Uterus (tissue), 2 donors: ENCODE measurements at regions not wholly inside any gene's neighbourhood (a gene's known extent, or its start where the extent isn't known, plus 50 kb on each side); places are given as distances from the start of the nearest gene placed in this dataset.

ENCODE experiments used
- POLR2A ChIP-seq, 2 donors: fragments of 450-650 bp; IDR thresholded peaks; one replicate each; pipeline ENCODE4 v1.6.1; 2016; ENCODE audit warnings: antibody characterized with exemption in 2 of 2, mild to moderate bottlenecking in 1 of 2, moderate library complexity in 1 of 2
- TF ChIP-seq, protein P1 (sequence below), 4 experiments: fragments of 200-600 bp in 2 of 4; fragments of 450-650 bp in 2 of 4; sonication (generic) in 2 of 4; IDR thresholded peaks; one replicate each; pipeline ENCODE4 v1.5.1; 2016 to 2019; ENCODE audit warnings: antibody characterized with exemption in 4 of 4, mild to moderate bottlenecking in 2 of 4, moderate library complexity in 1 of 4

DNA sequence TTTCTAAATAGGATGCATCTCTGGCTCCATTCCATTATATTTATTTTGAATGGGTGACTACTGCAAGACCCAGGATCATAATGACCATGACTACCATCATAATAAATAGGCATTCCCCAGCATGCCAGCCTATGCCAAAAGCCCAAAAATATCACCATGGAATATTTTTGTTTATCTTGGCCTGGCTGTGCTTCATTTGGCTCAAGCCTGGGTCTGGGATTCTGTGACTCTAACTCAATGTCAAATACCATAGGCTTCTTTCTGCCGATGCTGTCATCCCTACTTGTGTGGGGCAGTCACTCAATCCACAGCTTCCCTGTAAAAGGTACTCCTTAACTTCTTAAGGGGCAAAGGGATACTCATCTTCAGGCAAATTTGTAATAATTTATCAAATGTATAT lies 66.6 kb downstream of the DIRAS3 start:
- TF ChIP-seq, protein P1, sequence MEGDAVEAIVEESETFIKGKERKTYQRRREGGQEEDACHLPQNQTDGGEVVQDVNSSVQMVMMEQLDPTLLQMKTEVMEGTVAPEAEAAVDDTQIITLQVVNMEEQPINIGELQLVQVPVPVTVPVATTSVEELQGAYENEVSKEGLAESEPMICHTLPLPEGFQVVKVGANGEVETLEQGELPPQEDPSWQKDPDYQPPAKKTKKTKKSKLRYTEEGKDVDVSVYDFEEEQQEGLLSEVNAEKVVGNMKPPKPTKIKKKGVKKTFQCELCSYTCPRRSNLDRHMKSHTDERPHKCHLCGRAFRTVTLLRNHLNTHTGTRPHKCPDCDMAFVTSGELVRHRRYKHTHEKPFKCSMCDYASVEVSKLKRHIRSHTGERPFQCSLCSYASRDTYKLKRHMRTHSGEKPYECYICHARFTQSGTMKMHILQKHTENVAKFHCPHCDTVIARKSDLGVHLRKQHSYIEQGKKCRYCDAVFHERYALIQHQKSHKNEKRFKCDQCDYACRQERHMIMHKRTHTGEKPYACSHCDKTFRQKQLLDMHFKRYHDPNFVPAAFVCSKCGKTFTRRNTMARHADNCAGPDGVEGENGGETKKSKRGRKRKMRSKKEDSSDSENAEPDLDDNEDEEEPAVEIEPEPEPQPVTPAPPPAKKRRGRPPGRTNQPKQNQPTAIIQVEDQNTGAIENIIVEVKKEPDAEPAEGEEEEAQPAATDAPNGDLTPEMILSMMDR (IDR thresholded peaks at IDR 0.05), result no peak
- TF ChIP-seq POLR2A (IDR thresholded peaks at IDR 0.05), result no peak
